Liver (tissue), 8 donors: ENCODE measurements at regions not wholly inside any gene's neighbourhood (a gene's known extent, or its start where the extent isn't known, plus 50 kb on each side); places are given as distances from the start of the nearest gene placed in this dataset.

Experiments
- DNase-seq: peaks from one replicate; pipeline ENCODE4 v3.0.0-alpha.2; 2017; ENCODE audit warnings: low spot score
- H3K27ac ChIP-seq, 2 donors: one replicate each; pipeline ENCODE4 v1.7.0; 2013; ENCODE audit warnings: inconsistent platforms in 2 of 2, low read length in 2 of 2, control low read depth in 1 of 2, low read depth in 1 of 2, mild to moderate bottlenecking in 1 of 2
- H3K27me3 ChIP-seq, 4 donors: one replicate each; pipeline versions ENCODE4 v1.6.1 to v1.7.0; 2013; ENCODE audit warnings: low read length in 3 of 4, inconsistent platforms in 1 of 4, mild to moderate bottlenecking in 1 of 4, moderate library complexity in 1 of 4; ENCODE audit not compliant: control insufficient read depth in 4 of 4, insufficient read depth in 4 of 4
- H3K36me3 ChIP-seq, 4 donors: one replicate each; pipeline versions ENCODE4 v1.6.1 to v1.7.0; 2013; ENCODE audit warnings: low read length in 3 of 4, mild to moderate bottlenecking in 3 of 4, low read depth in 1 of 4, moderate library complexity in 1 of 4; ENCODE audit not compliant: control insufficient read depth in 4 of 4, insufficient read depth in 3 of 4
- H3K4me1 ChIP-seq, 4 donors: one replicate each; pipeline versions ENCODE4 v1.6.1 to v1.7.0; 2013; ENCODE audit warnings: low read length in 3 of 4, mild to moderate bottlenecking in 3 of 4, moderate library complexity in 1 of 4; ENCODE audit not compliant: control insufficient read depth in 4 of 4, insufficient read depth in 4 of 4
- H3K4me3 ChIP-seq, 3 donors: one replicate each; pipeline versions ENCODE4 v1.6.1 to v1.7.0; 2013; ENCODE audit warnings: low read length in 3 of 3, control low read depth in 1 of 3, low read depth in 1 of 3, mild to moderate bottlenecking in 1 of 3
- H3K9ac ChIP-seq, 2 donors: one replicate each; pipeline ENCODE4 v1.7.0; 2013; ENCODE audit warnings: low read length in 2 of 2, mild to moderate bottlenecking in 2 of 2, moderate library complexity in 2 of 2, control low read depth in 1 of 2, low read depth in 1 of 2
- H3K9me3 ChIP-seq, 4 donors: one replicate each; pipeline versions ENCODE4 v1.6.1 to v1.7.0; 2013; ENCODE audit warnings: low read length in 3 of 4; ENCODE audit not compliant: control insufficient read depth in 4 of 4
- ATF3 ChIP-seq: IDR thresholded peaks from 2 replicates; pipeline ENCODE4 v1.6.1; 2016; ENCODE audit warnings: antibody characterized with exemption
- EGR1 ChIP-seq, 2 donors: IDR thresholded peaks; 2 replicates each; pipeline ENCODE4 v1.6.1; 2016 to 2018; ENCODE audit warnings: antibody characterized with exemption in 2 of 2, low read depth in 2 of 2
- FOXA1 ChIP-seq: IDR thresholded peaks from 2 replicates; pipeline ENCODE4 v1.6.1; 2016; ENCODE audit warnings: antibody characterized with exemption
- FOXA2 ChIP-seq: IDR thresholded peaks from 2 replicates; pipeline ENCODE4 v1.6.1; 2016; ENCODE audit warnings: antibody characterized with exemption
- GABPA ChIP-seq, 2 donors: IDR thresholded peaks in 1 of 2; conservative IDR thresholded peaks in 1 of 2; 2 replicates each; pipeline ENCODE4 v1.6.1; 2016; ENCODE audit warnings: antibody characterized with exemption in 2 of 2, mild to moderate bottlenecking in 1 of 2, moderate library complexity in 1 of 2
- HNF4A ChIP-seq, 2 donors: conservative IDR thresholded peaks; 2 replicates each; pipeline ENCODE4 v1.6.1; 2016; ENCODE audit warnings: antibody characterized with exemption in 2 of 2, mild to moderate bottlenecking in 2 of 2
- HNF4G ChIP-seq: IDR thresholded peaks from 2 replicates; pipeline ENCODE4 v1.6.1; 2016; ENCODE audit warnings: antibody characterized with exemption
- JUND ChIP-seq, 2 donors: IDR thresholded peaks; 2 replicates each; pipeline ENCODE4 v1.6.1; 2016; ENCODE audit warnings: antibody characterized with exemption in 2 of 2
- MAX ChIP-seq: IDR thresholded peaks from 2 replicates; pipeline ENCODE4 v1.6.1; 2016; ENCODE audit warnings: antibody characterized with exemption
- NR2F2 ChIP-seq: IDR thresholded peaks from 2 replicates; pipeline ENCODE4 v1.6.1; 2016; ENCODE audit warnings: antibody characterized with exemption
- RAD21 ChIP-seq, 2 donors: IDR thresholded peaks; 2 replicates each; pipeline ENCODE4 v1.6.1; 2016; ENCODE audit warnings: antibody characterized with exemption in 2 of 2, mild to moderate bottlenecking in 2 of 2
- RXRA ChIP-seq, 2 donors: IDR thresholded peaks; 2 replicates each; pipeline ENCODE4 v1.6.1; 2017 to 2018; ENCODE audit warnings: antibody characterized with exemption in 2 of 2, mild to moderate bottlenecking in 1 of 2
- SP1 ChIP-seq: IDR thresholded peaks from 2 replicates; pipeline ENCODE4 v1.6.1; 2018; ENCODE audit warnings: antibody characterized with exemption, mild to moderate bottlenecking
- TAF1 ChIP-seq: conservative IDR thresholded peaks from 2 replicates; pipeline ENCODE4 v1.6.1; 2016; ENCODE audit warnings: antibody characterized with exemption, mild to moderate bottlenecking
- YY1 ChIP-seq: IDR thresholded peaks from 2 replicates; pipeline ENCODE4 v1.6.1; 2016; ENCODE audit warnings: antibody characterized with exemption, mild to moderate bottlenecking
- WGBS: extraction: QIAGEN DNeasy Blood & Tissue Kit; methylation state at CpG from one replicate; pipeline ENCODE4 v1.1.7; 2013; 5-methylcytosine and 5-hydroxymethylcytosine counted together
- TF ChIP-seq, protein P1 (sequence below): IDR thresholded peaks from 2 replicates; pipeline ENCODE4 v1.6.1; 2016; ENCODE audit warnings: antibody characterized with exemption
- TF ChIP-seq, protein P2 (sequence below): IDR thresholded peaks from 2 replicates; pipeline ENCODE4 v1.6.1; 2016; ENCODE audit warnings: antibody characterized with exemption, mild to moderate bottlenecking
- TF ChIP-seq, protein P3 (sequence below): fragments of 150-350 bp; IDR thresholded peaks from 2 replicates; pipeline ENCODE4 v1.5.1; 2017; ENCODE audit warnings: improper control_type of control experiment, low read depth, low read length; ENCODE audit not compliant: missing input control
- donor health status: healthy.
- donor health status: healthy.
- donor health status: healthy.
- donor health status: healthy.
- donor health status: healthy.

- peaks cover 0 to 20% (median 8%) of the 10 kb centered on the region in 4 donors for H3K27me3 ChIP-seq
These were observed 123.3 kb upstream of the DPYD start for GRCh38 chr1:98044071-98044697.

GRCh38 chr1:98035602-98036002 lies 114.8 kb upstream of the DPYD start:
- H3K27ac ChIP-seq = no peak overlapping the region
- H3K27me3 ChIP-seq = peaks cover 0 to 3% (median 0%) of the 10 kb centered on the region in 4 donors
- no peak for DNase-seq
- H3K36me3 ChIP-seq = no peaks in the 10 kb centered on the region
- no peak overlapping the region for H3K9ac ChIP-seq
- H3K9me3 ChIP-seq = no peaks in the 10 kb centered on the region
- WGBS = 89% methylated on average over 2 of the region's 2 CpGs
- no peak overlapping the region for H3K4me3 ChIP-seq
- no peaks in the 10 kb centered on the region for H3K4me1 ChIP-seq
- TF ChIP-seq, protein P1, sequence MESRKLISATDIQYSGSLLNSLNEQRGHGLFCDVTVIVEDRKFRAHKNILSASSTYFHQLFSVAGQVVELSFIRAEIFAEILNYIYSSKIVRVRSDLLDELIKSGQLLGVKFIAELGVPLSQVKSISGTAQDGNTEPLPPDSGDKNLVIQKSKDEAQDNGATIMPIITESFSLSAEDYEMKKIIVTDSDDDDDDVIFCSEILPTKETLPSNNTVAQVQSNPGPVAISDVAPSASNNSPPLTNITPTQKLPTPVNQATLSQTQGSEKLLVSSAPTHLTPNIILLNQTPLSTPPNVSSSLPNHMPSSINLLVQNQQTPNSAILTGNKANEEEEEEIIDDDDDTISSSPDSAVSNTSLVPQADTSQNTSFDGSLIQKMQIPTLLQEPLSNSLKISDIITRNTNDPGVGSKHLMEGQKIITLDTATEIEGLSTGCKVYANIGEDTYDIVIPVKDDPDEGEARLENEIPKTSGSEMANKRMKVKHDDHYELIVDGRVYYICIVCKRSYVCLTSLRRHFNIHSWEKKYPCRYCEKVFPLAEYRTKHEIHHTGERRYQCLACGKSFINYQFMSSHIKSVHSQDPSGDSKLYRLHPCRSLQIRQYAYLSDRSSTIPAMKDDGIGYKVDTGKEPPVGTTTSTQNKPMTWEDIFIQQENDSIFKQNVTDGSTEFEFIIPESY = no peak
- no peak for TF ChIP-seq SP1
- TF ChIP-seq, protein P2, sequence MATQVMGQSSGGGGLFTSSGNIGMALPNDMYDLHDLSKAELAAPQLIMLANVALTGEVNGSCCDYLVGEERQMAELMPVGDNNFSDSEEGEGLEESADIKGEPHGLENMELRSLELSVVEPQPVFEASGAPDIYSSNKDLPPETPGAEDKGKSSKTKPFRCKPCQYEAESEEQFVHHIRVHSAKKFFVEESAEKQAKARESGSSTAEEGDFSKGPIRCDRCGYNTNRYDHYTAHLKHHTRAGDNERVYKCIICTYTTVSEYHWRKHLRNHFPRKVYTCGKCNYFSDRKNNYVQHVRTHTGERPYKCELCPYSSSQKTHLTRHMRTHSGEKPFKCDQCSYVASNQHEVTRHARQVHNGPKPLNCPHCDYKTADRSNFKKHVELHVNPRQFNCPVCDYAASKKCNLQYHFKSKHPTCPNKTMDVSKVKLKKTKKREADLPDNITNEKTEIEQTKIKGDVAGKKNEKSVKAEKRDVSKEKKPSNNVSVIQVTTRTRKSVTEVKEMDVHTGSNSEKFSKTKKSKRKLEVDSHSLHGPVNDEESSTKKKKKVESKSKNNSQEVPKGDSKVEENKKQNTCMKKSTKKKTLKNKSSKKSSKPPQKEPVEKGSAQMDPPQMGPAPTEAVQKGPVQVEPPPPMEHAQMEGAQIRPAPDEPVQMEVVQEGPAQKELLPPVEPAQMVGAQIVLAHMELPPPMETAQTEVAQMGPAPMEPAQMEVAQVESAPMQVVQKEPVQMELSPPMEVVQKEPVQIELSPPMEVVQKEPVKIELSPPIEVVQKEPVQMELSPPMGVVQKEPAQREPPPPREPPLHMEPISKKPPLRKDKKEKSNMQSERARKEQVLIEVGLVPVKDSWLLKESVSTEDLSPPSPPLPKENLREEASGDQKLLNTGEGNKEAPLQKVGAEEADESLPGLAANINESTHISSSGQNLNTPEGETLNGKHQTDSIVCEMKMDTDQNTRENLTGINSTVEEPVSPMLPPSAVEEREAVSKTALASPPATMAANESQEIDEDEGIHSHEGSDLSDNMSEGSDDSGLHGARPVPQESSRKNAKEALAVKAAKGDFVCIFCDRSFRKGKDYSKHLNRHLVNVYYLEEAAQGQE = no peak
- no peak for TF ChIP-seq YY1
- no peak for TF ChIP-seq ATF3
- TF ChIP-seq HNF4G = no peak
- TF ChIP-seq EGR1 (IDR thresholded peaks at IDR 0.05; ENCODE audit: low read depth in 2 of 2) = no peak
- no peak for TF ChIP-seq MAX
- TF ChIP-seq FOXA2 = no peak
- TF ChIP-seq TAF1 = no peak
- no peak for TF ChIP-seq GABPA (IDR thresholded peaks at IDR 0.05 in 1 of 2, conservative IDR thresholded peaks at IDR 0.05 in 1 of 2)
- no peak for TF ChIP-seq FOXA1
- no peak for TF ChIP-seq HNF4A (conservative IDR thresholded peaks at IDR 0.05)
- TF ChIP-seq RAD21 (IDR thresholded peaks at IDR 0.05) = no peak
- no peak for TF ChIP-seq NR2F2
- TF ChIP-seq, protein P3, sequence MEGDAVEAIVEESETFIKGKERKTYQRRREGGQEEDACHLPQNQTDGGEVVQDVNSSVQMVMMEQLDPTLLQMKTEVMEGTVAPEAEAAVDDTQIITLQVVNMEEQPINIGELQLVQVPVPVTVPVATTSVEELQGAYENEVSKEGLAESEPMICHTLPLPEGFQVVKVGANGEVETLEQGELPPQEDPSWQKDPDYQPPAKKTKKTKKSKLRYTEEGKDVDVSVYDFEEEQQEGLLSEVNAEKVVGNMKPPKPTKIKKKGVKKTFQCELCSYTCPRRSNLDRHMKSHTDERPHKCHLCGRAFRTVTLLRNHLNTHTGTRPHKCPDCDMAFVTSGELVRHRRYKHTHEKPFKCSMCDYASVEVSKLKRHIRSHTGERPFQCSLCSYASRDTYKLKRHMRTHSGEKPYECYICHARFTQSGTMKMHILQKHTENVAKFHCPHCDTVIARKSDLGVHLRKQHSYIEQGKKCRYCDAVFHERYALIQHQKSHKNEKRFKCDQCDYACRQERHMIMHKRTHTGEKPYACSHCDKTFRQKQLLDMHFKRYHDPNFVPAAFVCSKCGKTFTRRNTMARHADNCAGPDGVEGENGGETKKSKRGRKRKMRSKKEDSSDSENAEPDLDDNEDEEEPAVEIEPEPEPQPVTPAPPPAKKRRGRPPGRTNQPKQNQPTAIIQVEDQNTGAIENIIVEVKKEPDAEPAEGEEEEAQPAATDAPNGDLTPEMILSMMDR = no peak
- no peak for TF ChIP-seq RXRA (IDR thresholded peaks at IDR 0.05)

More at GRCh38 chr1:98044071-98044697, 123.3 kb upstream of the DPYD start:
- Histone ChIP-seq H3K4me1 (peaks cover 2 to 18% (median 10%) of the 10 kb centered on the region in 4 donors), H3K4me3 (no peak overlapping the region), H3K9ac (no peak overlapping the region), H3K27ac (no peak overlapping the region), H3K9me3 (no peaks in the 10 kb centered on the region), H3K36me3 (no peaks in the 10 kb centered on the region)
- DNase-seq = no peak
- TF ChIP-seq FOXA1 = no peak
- TF ChIP-seq MAX = no peak
- no peak for TF ChIP-seq JUND (IDR thresholded peaks at IDR 0.05)
- no peak for TF ChIP-seq HNF4A (conservative IDR thresholded peaks at IDR 0.05)
- TF ChIP-seq, protein P2 = no peak
- no peak for TF ChIP-seq EGR1 (IDR thresholded peaks at IDR 0.05; ENCODE audit: low read depth in 2 of 2)
- TF ChIP-seq FOXA2 = no peak
- 60% methylated on average over 12 of the region's 12 CpGs for WGBS
